IMR-90 (cell line): ENCODE measurements at regions not wholly inside any gene's neighbourhood (a gene's known extent, or its start where the extent isn't known, plus 50 kb on each side); places are given as distances from the start of the nearest gene placed in this dataset.

Source experiments
- CHD1 ChIP-seq: IDR thresholded peaks from 2 replicates; pipeline ENCODE4 v1.6.1; 2012; ENCODE audit warnings: low read depth, low read length, improper control_type of control experiment
- FOS ChIP-seq: fragments of 150-350 bp; IDR thresholded peaks from 2 replicates; pipeline ENCODE4 v1.6.1; 2016; ENCODE audit warnings: low read depth, low read length
- MAFK ChIP-seq: IDR thresholded peaks from 2 replicates; pipeline ENCODE4 v1.6.1; 2012; ENCODE audit warnings: low read depth, low read length, improper control_type of control experiment
- MAZ ChIP-seq: IDR thresholded peaks from 2 replicates; pipeline ENCODE4 v1.6.1; 2012; ENCODE audit warnings: low read depth, mild to moderate bottlenecking, low read length, improper control_type of control experiment, moderate library complexity, borderline replicate concordance
- POLR2A ChIP-seq: IDR thresholded peaks from 2 replicates; pipeline ENCODE4 v1.6.1; 2012; ENCODE audit warnings: mild to moderate bottlenecking, low read depth, low read length
- RFX5 ChIP-seq: IDR thresholded peaks from 2 replicates; pipeline ENCODE4 v1.8.0; 2012; ENCODE audit warnings: low read depth, mild to moderate bottlenecking, low read length, moderate library complexity
- SMC3 ChIP-seq: fragments of 150-350 bp; IDR thresholded peaks from 2 replicates; pipeline ENCODE4 v1.6.1; 2016; ENCODE audit warnings: low read depth, mild to moderate bottlenecking, antibody characterized with exemption, low read length, moderate library complexity
- TF ChIP-seq, protein P1 (sequence below): conservative IDR thresholded peaks from 2 replicates; pipeline ENCODE4 v1.5.1; 2012; ENCODE audit warnings: mild to moderate bottlenecking, low read depth, low read length, improper control_type of control experiment
- TF ChIP-seq, protein P2 (sequence below): fragments of 150-350 bp; IDR thresholded peaks from 2 replicates; pipeline ENCODE4 v1.6.1; 2016; ENCODE audit warnings: low read depth, mild to moderate bottlenecking, low read length, moderate library complexity, borderline replicate concordance

DNA sequence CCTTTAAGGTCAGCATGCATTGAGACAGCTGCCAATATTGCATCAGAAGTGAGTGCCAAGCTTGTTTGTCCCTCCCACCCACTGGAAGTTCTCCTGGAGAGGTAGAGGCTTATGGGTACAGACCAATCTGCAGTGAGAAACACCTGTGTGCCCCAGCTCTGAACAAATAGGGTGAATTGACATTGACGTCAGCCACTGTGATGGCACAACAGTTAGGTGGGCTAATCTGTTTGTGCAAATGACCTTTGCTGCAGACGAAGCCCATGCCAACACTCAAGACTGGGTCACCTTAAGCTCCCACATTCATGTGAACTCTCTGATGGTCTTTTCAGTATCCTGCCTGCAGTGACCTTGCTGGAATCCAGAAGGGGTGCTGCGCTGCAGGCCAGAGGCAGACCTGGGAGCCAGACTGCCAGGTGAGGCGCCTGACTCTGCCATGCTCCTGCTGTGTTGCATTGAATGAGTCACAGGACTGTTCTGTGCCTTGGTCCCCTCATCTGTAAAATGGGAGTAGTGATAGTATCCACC is 99.9 kb downstream of the ALDH8A1 start:
- TF ChIP-seq, protein P1, sequence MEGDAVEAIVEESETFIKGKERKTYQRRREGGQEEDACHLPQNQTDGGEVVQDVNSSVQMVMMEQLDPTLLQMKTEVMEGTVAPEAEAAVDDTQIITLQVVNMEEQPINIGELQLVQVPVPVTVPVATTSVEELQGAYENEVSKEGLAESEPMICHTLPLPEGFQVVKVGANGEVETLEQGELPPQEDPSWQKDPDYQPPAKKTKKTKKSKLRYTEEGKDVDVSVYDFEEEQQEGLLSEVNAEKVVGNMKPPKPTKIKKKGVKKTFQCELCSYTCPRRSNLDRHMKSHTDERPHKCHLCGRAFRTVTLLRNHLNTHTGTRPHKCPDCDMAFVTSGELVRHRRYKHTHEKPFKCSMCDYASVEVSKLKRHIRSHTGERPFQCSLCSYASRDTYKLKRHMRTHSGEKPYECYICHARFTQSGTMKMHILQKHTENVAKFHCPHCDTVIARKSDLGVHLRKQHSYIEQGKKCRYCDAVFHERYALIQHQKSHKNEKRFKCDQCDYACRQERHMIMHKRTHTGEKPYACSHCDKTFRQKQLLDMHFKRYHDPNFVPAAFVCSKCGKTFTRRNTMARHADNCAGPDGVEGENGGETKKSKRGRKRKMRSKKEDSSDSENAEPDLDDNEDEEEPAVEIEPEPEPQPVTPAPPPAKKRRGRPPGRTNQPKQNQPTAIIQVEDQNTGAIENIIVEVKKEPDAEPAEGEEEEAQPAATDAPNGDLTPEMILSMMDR = no peak
- TF ChIP-seq POLR2A = no peak
- TF ChIP-seq, protein P2, sequence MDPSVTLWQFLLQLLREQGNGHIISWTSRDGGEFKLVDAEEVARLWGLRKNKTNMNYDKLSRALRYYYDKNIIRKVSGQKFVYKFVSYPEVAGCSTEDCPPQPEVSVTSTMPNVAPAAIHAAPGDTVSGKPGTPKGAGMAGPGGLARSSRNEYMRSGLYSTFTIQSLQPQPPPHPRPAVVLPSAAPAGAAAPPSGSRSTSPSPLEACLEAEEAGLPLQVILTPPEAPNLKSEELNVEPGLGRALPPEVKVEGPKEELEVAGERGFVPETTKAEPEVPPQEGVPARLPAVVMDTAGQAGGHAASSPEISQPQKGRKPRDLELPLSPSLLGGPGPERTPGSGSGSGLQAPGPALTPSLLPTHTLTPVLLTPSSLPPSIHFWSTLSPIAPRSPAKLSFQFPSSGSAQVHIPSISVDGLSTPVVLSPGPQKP = no peak
- TF ChIP-seq RFX5 = no peak
- no peak for TF ChIP-seq MAFK
- TF ChIP-seq MAZ = no peak
- TF ChIP-seq CHD1 = no peak
- TF ChIP-seq SMC3 = no peak
- TF ChIP-seq FOS = no peak
